ENCODE measurements at regions not wholly inside any gene's neighbourhood (a gene's known extent, or its start where the extent isn't known, plus 50 kb on each side); places are given as distances from the start of the nearest gene placed in this dataset.
"Not testable (repeated sequence)": the region's sequence is repeated elsewhere in the genome, so short reads cannot be mapped to it uniquely, and the experiment has no call there.

GRCh38 chr2:128604045-128604444 lies 285.4 kb upstream of the HS6ST1 start (continued):
- no peak for TF ChIP-seq FOXA2 (IDR thresholded peaks at IDR 0.05)
- no peak for TF ChIP-seq FOXA1 (IDR thresholded peaks at IDR 0.05)
- TF ChIP-seq HNF4A (conservative IDR thresholded peaks at IDR 0.05) = no peak
- TF ChIP-seq MAX (IDR thresholded peaks at IDR 0.05) = no peak
- no peak for TF ChIP-seq RAD21 (IDR thresholded peaks at IDR 0.05)
- no peak for TF ChIP-seq TAF1 (conservative IDR thresholded peaks at IDR 0.05)

- not testable (repeated sequence) for H3K4me1 ChIP-seq (ENCODE audit: control insufficient read depth in 4 of 4, insufficient read depth in 4 of 4, low read length in 3 of 4)
Measured at GRCh38 chr2:128604581-128604980, 285.9 kb upstream of the HS6ST1 start.

GRCh38 chr2:128605421-128605820 lies 286.8 kb upstream of the HS6ST1 start:
- 93% methylated on average over 7 of the region's 7 CpGs for WGBS
- no peak for TF ChIP-seq ZBTB33 (IDR thresholded peaks at IDR 0.05)
- TF ChIP-seq RXRA (IDR thresholded peaks at IDR 0.05) = no peak
- no peak for TF ChIP-seq ATF3 (IDR thresholded peaks at IDR 0.05)
- no peak for TF ChIP-seq JUND (IDR thresholded peaks at IDR 0.05)
- no peak for TF ChIP-seq GABPA (IDR thresholded peaks at IDR 0.05 in 1 of 2, conservative IDR thresholded peaks at IDR 0.05 in 1 of 2)
- TF ChIP-seq YY1 (IDR thresholded peaks at IDR 0.05) = no peak
- TF ChIP-seq MAX (IDR thresholded peaks at IDR 0.05) = no peak
- TF ChIP-seq REST (IDR thresholded peaks at IDR 0.05) = no peak
- no peak for TF ChIP-seq SP1 (IDR thresholded peaks at IDR 0.05)
- no peak for TF ChIP-seq CTCF (IDR thresholded peaks at IDR 0.05; ENCODE audit: low read depth, low read length, missing input control)
- no peak for TF ChIP-seq NR2F2 (IDR thresholded peaks at IDR 0.05)
- no peak for TF ChIP-seq TAF1 (conservative IDR thresholded peaks at IDR 0.05)
- no peak for TF ChIP-seq HNF4A (conservative IDR thresholded peaks at IDR 0.05)
- TF ChIP-seq EGR1 (IDR thresholded peaks at IDR 0.05; ENCODE audit: low read depth in 2 of 2) = no peak
- H3K27me3 ChIP-seq (ENCODE audit: control insufficient read depth in 4 of 4, insufficient read depth in 4 of 4, low read length in 3 of 4) = no peaks in the 10 kb centered on the region
- no peaks in the 10 kb centered on the region for H3K4me1 ChIP-seq (ENCODE audit: control insufficient read depth in 4 of 4, insufficient read depth in 4 of 4, low read length in 3 of 4)
- no peaks in the 10 kb centered on the region for H3K36me3 ChIP-seq (ENCODE audit: control insufficient read depth in 4 of 4, insufficient read depth in 3 of 4, low read depth in 1 of 4, low read length in 3 of 4)
- H3K4me3 ChIP-seq (ENCODE audit: low read depth in 1 of 3, low read length in 3 of 3) = no peak overlapping the region
- H3K9me3 ChIP-seq (ENCODE audit: control insufficient read depth in 4 of 4, low read length in 3 of 4) = no peaks in the 10 kb centered on the region
- DNase-seq (ENCODE audit: low spot score) = no peak
- H3K9ac ChIP-seq (ENCODE audit: low read depth in 1 of 2, low read length in 2 of 2) = no peak overlapping the region
- no peak overlapping the region for H3K27ac ChIP-seq (ENCODE audit: low read depth in 1 of 2, low read length in 2 of 2)

More at GRCh38 chr2:128604581-128604980, 285.9 kb upstream of the HS6ST1 start:
- not testable (repeated sequence) for H3K36me3 ChIP-seq (ENCODE audit: control insufficient read depth in 4 of 4, insufficient read depth in 3 of 4, low read depth in 1 of 4, low read length in 3 of 4); H3K27ac ChIP-seq (ENCODE audit: low read depth in 1 of 2, low read length in 2 of 2); H3K9me3 ChIP-seq (ENCODE audit: control insufficient read depth in 4 of 4, low read length in 3 of 4); H3K4me3 ChIP-seq (ENCODE audit: low read depth in 1 of 3, low read length in 3 of 3); H3K27me3 ChIP-seq (ENCODE audit: control insufficient read depth in 4 of 4, insufficient read depth in 4 of 4, low read length in 3 of 4); DNase-seq (ENCODE audit: low spot score); H3K9ac ChIP-seq (ENCODE audit: low read depth in 1 of 2, low read length in 2 of 2)
- 96% methylated on average over 12 of the region's 12 CpGs for WGBS

Data from liver (tissue), 8 donors.